NB4 (cell line): ENCODE measurements at regions not wholly inside any gene's neighbourhood (a gene's known extent, or its start where the extent isn't known, plus 50 kb on each side); places are given as distances from the start of the nearest gene placed in this dataset.
A peak's percentile ranks its signal among the peaks of the same experiment; 100 is the strongest.
"Not testable (repeated sequence)": the region's sequence is repeated elsewhere in the genome, so short reads cannot be mapped to it uniquely, and the experiment has no call there.

Experiments used
- DNase-seq: peaks from one replicate; pipeline ENCODE4 v3.0.0; 2010; ENCODE audit warnings: low read depth
- H3K4me3 ChIP-seq: one replicate; pipeline ENCODE4 v1.5.1; 2011; ENCODE audit warnings: mild to moderate bottlenecking, low read depth, low read length, moderate library complexity
- CTCF ChIP-seq: IDR thresholded peaks from one replicate; pipeline ENCODE4 v1.5.1; 2012; ENCODE audit warnings: low read depth, low read length
- MAX ChIP-seq: IDR thresholded peaks from 2 replicates; pipeline ENCODE4 v1.6.1; 2011; ENCODE audit warnings: low read depth, low read length
- MYC ChIP-seq: IDR thresholded peaks from 2 replicates; pipeline ENCODE4 v1.6.1; 2011; ENCODE audit warnings: low read depth, low read length
- POLR2A ChIP-seq: IDR thresholded peaks from 2 replicates; pipeline ENCODE4 v1.6.1; 2011; ENCODE audit warnings: mild to moderate bottlenecking; ENCODE audit not compliant: insufficient read length; ENCODE audit errors: extremely low read depth

GRCh38 chr9:75197561-75197960, 109.2 kb downstream of the OSTF1 start:
- DNase-seq = no peak
- TF ChIP-seq POLR2A (no peak), MAX (no peak), CTCF (no peak), MYC (no peak)
- no peak overlapping the region for H3K4me3 ChIP-seq

GRCh38 chr9:75198436-75198835, 110.1 kb downstream of the OSTF1 start:
- DNase-seq = no peak
- TF ChIP-seq CTCF = peak; percentile 6
- TF ChIP-seq MAX = no peak

GRCh38 chr9:75200892-75201470, 112.7 kb downstream of the OSTF1 start:
- H3K4me3 ChIP-seq = no peak overlapping the region
- TF ChIP-seq CTCF = no peak
- no peak for TF ChIP-seq MAX
- no peak for TF ChIP-seq MYC
- TF ChIP-seq POLR2A = no peak
- peak; percentile 46 for DNase-seq

More at GRCh38 chr9:75198436-75198835, 110.1 kb downstream of the OSTF1 start:
- H3K4me3 ChIP-seq = no peak overlapping the region

- no peak for DNase-seq
Observed at GRCh38 chr9:75201480-75202209, 113.3 kb downstream of the OSTF1 start.

DNA sequence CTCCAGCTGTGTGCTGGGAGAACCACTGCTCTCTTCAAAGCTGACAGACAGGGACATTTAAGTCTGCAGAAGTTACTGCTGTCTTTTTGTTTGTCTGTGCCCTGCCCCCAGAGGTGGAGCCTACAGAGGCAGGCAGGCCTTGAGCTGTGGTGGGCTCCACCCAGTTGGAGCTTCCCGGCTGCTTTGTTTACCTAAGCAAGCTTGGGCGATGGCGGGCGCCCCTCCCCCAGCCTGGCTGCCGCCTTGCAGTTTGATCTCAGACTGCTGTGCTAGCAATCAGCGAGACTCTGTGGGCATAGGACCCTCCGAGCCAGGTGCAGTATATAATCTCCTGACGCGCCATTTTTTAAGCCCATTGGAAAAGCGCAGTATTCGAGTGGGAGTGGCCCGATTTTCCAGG, 119.7 kb downstream of the OSTF1 start:
- not testable (repeated sequence) for H3K4me3 ChIP-seq

More at GRCh38 chr9:75201480-75202209, 113.3 kb downstream of the OSTF1 start:
- TF ChIP-seq MYC (no peak), CTCF (no peak), MAX (no peak), POLR2A (no peak)
- no peak overlapping the region for H3K4me3 ChIP-seq

GRCh38 chr9:75210215-75210614, 121.9 kb downstream of the OSTF1 start:
- DNase-seq = no peak
- H3K4me3 ChIP-seq = no peak overlapping the region
- TF ChIP-seq MAX = no peak
- TF ChIP-seq CTCF = no peak
- TF ChIP-seq MYC = no peak
- TF ChIP-seq POLR2A = no peak

More for the DNA sequence above, 119.7 kb downstream of the OSTF1 start:
- DNase-seq = not testable (repeated sequence)
